Gastroesophageal sphincter (tissue), 4 donors: ENCODE measurements at regions not wholly inside any gene's neighbourhood (a gene's known extent, or its start where the extent isn't known, plus 50 kb on each side); places are given as distances from the start of the nearest gene placed in this dataset.

Source experiments
- ATAC-seq: fragments of 150-250 bp; one replicate; pipeline ENCODE4 v1.9.1; 2016; ENCODE audit warnings: mild to moderate bottlenecking, moderate library complexity
- H3K27ac ChIP-seq, 4 donors: fragments of 200-600 bp; sonication (generic) in 3 of 4; 1 replicate in 3 of 4; 2 replicates in 1 of 4; pipeline ENCODE4 v1.5.1; 2016 to 2019
- H3K27me3 ChIP-seq: fragments of 200-600 bp; sonication (generic); one replicate; pipeline ENCODE4 v1.5.1; 2019
- H3K36me3 ChIP-seq, 2 donors: fragments of 200-600 bp; sonication (generic); one replicate each; pipeline ENCODE4 v1.5.1; 2019; ENCODE audit warnings: control low read depth in 1 of 2
- H3K4me1 ChIP-seq, 3 donors: fragments of 200-600 bp; sonication (generic); 1 replicate in 2 of 3; 2 replicates in 1 of 3; pipeline ENCODE4 v1.5.1; 2016 to 2019; ENCODE audit warnings: control low read depth in 2 of 3
- H3K4me3 ChIP-seq, 2 donors: fragments of 200-600 bp; sonication (generic); one replicate each; pipeline ENCODE4 v1.5.1; 2019; ENCODE audit warnings: mild to moderate bottlenecking in 1 of 2, moderate library complexity in 1 of 2
- H3K9me3 ChIP-seq, 3 donors: fragments of 200-600 bp; sonication (generic); one replicate each; pipeline ENCODE4 v1.5.1; 2017 to 2019; ENCODE audit warnings: control low read depth in 2 of 3
- CTCF ChIP-seq, 4 experiments: fragments of 200-600 bp in 2 of 4; fragments of 450-650 bp in 2 of 4; sonication (generic) in 1 of 4; IDR thresholded peaks; one replicate each; pipeline ENCODE4 v1.5.1; 2017 to 2019; ENCODE audit warnings: antibody characterized with exemption in 4 of 4, mild to moderate bottlenecking in 2 of 4, moderate library complexity in 2 of 4
- EP300 ChIP-seq: sonication (generic); formaldehyde crosslinking; IDR thresholded peaks from one replicate; pipeline ENCODE4 v1.6.1; 2017; ENCODE audit warnings: antibody characterized with exemption, mild to moderate bottlenecking
- POLR2A ChIP-seq, 2 donors: fragments of 450-650 bp; IDR thresholded peaks; one replicate each; pipeline ENCODE4 v1.6.1; 2017; ENCODE audit warnings: antibody characterized with exemption in 2 of 2, mild to moderate bottlenecking in 2 of 2, moderate library complexity in 1 of 2
- POLR2AphosphoS5 ChIP-seq: sonication (generic); formaldehyde crosslinking; IDR thresholded peaks from one replicate; pipeline ENCODE4 v1.6.1; 2017; ENCODE audit warnings: antibody characterized with exemption
- WGBS, 2 donors: methylation state at CpG; one replicate each; pipeline ENCODE4 v1.1.5; 2018; ENCODE audit warnings: low coverage in 1 of 2; 5-methylcytosine and 5-hydroxymethylcytosine counted together
- small RNA-seq, 4 donors: library from RNA; depleted of rRNA; stranded (forward); fragments of <200 nt; gene quantifications; one replicate each; pipeline ENCODE3, GENCODE V24; 2016

- Histone ChIP-seq H3K4me1 (no peaks in the 10 kb centered on the region), H3K9me3 (peaks cover 0 to under 1% (median 0%) of the 10 kb centered on the region in 3 donors), H3K27me3 (no peaks in the 10 kb centered on the region), H3K36me3 (no peaks in the 10 kb centered on the region), H3K4me3 (no peak overlapping the region), H3K27ac (no peak overlapping the region)
- no peak for TF ChIP-seq EP300
- no peak for TF ChIP-seq CTCF (IDR thresholded peaks at IDR 0.05)
- TF ChIP-seq POLR2AphosphoS5 = no peak
- TF ChIP-seq POLR2A (IDR thresholded peaks at IDR 0.05) = no peak
- no peak for ATAC-seq
Measured at GRCh38 chr5:73997960-73998359, 372.0 kb downstream of the ARHGEF28 start.

GRCh38 chr5:73996151-73996755, 370.3 kb downstream of the ARHGEF28 start:
- WGBS, 2 donors = 100% methylated on average over 2 of the region's 2 CpGs; no CpG with 5 or more reads in 1 of the 2 donors
- H3K4me3 ChIP-seq = no peak overlapping the region
- no peaks in the 10 kb centered on the region for H3K27me3 ChIP-seq
- no peak overlapping the region for H3K27ac ChIP-seq
- H3K36me3 ChIP-seq = no peaks in the 10 kb centered on the region
- no peak for ATAC-seq
- TF ChIP-seq CTCF (IDR thresholded peaks at IDR 0.05) = no peak
- no peak for TF ChIP-seq EP300
- TF ChIP-seq POLR2A (IDR thresholded peaks at IDR 0.05) = no peak
- TF ChIP-seq POLR2AphosphoS5 = no peak
- H3K4me1 ChIP-seq = no peaks in the 10 kb centered on the region
- no peaks in the 10 kb centered on the region for H3K9me3 ChIP-seq

- Histone ChIP-seq H3K4me3 (no peak overlapping the region), H3K4me1 (no peaks in the 10 kb centered on the region), H3K27me3 (no peaks in the 10 kb centered on the region), H3K9me3 (no peaks in the 10 kb centered on the region), H3K27ac (no peak overlapping the region), H3K36me3 (no peaks in the 10 kb centered on the region)
- ATAC-seq = no peak
- TF ChIP-seq EP300 (no peak), CTCF (IDR thresholded peaks at IDR 0.05) (no peak), POLR2AphosphoS5 (no peak), POLR2A (IDR thresholded peaks at IDR 0.05) (no peak)
- WGBS, 2 donors = 74 to 91% methylated on average over 2 of the region's 2 CpGs
Measured at GRCh38 chr5:73994963-73995362, 369.0 kb downstream of the ARHGEF28 start.

Small RNAs in the stretch of these regions (small RNA-seq; reads per million reads assigned to genes)
- 0 reads per million in 4 donors for gene RN7SL814P
